ENCODE measurements at regions not wholly inside any gene's neighbourhood (a gene's known extent, or its start where the extent isn't known, plus 50 kb on each side); places are given as distances from the start of the nearest gene placed in this dataset.

DNA sequence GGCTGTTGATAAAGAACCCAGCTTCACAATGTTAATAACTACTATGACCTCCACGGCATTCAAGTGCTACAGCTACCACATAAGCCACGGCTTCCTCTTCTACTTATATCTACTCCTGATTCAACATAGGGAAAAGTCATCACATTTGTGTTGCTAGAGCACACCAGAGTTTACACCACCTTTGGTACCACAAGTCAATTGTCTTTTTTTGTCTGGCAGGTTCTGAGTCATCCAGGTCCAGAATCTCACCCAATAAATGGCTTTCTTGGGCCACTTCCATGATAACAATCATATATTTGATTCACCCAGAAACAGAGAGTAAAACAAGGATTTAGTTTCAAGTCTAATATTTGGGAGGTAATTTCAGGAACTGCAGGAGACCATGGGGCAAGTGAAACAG lies 480.2 kb downstream of the TMX3 start:
- DNase-seq: no peak
- ATAC-seq (ENCODE audit: low read depth): no peak
- Mint-ChIP-seq H3K4me3 (no peak overlapping the region), H3K27ac (no peak overlapping the region), H3K4me1 (no peaks in the 10 kb centered on the region), H3K27me3 (no peaks in the 10 kb centered on the region), H3K9me3 (peaks cover 2% of the 10 kb centered on the region), H3K36me3 (ENCODE audit: low read depth) (no peaks in the 10 kb centered on the region)
- POLR2A ChIA-PET: no interaction called here
- TF ChIP-seq, protein P1, sequence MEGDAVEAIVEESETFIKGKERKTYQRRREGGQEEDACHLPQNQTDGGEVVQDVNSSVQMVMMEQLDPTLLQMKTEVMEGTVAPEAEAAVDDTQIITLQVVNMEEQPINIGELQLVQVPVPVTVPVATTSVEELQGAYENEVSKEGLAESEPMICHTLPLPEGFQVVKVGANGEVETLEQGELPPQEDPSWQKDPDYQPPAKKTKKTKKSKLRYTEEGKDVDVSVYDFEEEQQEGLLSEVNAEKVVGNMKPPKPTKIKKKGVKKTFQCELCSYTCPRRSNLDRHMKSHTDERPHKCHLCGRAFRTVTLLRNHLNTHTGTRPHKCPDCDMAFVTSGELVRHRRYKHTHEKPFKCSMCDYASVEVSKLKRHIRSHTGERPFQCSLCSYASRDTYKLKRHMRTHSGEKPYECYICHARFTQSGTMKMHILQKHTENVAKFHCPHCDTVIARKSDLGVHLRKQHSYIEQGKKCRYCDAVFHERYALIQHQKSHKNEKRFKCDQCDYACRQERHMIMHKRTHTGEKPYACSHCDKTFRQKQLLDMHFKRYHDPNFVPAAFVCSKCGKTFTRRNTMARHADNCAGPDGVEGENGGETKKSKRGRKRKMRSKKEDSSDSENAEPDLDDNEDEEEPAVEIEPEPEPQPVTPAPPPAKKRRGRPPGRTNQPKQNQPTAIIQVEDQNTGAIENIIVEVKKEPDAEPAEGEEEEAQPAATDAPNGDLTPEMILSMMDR (IDR thresholded peaks at IDR 0.05): no peak
- CTCF ChIA-PET: no interaction called here
- intact Hi-C loops (cut with micrococcal nuclease): no loop called here

DNA sequence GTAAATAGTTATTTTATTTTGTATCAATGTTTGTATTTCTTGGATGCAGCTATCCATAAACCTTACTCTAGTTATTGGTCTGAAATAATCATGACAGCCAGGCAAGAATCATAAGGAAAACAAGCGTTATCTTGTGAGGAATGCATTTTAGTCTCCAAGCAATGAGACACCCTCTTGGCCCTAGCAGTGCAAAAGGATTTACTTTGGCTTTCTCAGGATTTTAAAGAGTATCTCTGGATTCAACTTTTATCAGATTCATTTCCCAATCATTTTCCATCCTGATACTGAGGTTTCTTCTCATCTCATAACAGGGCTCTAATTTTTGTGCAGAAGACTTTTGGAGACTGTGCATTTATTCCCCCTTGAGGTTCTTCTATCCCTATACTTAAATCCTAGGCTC lies 480.8 kb downstream of the TMX3 start:
- Mint-ChIP-seq H3K4me1 (no peaks in the 10 kb centered on the region), H3K36me3 (ENCODE audit: low read depth) (no peaks in the 10 kb centered on the region), H3K27ac (no peak overlapping the region), H3K9me3 (peaks cover 4% of the 10 kb centered on the region), H3K27me3 (no peaks in the 10 kb centered on the region), H3K4me3 (no peak overlapping the region)
- CTCF ChIA-PET: no interaction called here
- TF ChIP-seq, protein P1 (IDR thresholded peaks at IDR 0.05): no peak
- ATAC-seq (ENCODE audit: low read depth) (no peak), DNase-seq (no peak)
- intact Hi-C loops (cut with micrococcal nuclease): no loop called here
- POLR2A ChIA-PET: no interaction called here

DNA sequence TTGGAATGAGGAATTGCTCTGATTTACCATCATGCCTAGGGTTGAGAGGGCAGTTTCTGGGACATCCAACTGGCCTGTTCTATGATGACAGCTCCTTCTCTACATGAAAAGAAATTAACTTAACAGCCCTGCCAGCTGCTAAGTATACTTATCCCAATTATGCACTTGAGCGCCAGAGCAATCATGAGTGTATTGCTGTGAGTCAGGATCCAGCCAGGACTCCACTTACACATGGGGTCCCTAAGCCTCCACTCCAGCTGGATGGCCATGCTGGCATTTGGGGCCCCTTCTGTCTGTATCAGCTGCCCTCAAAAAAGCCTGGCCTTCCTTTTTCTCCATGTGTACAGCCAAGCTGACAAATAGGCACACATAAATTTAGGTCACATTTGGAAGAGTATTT lies 481.9 kb downstream of the TMX3 start:
- no peaks in the 10 kb centered on the region for H3K4me1 Mint-ChIP-seq
- no peak overlapping the region for H3K27ac Mint-ChIP-seq
- TF ChIP-seq, protein P1 (IDR thresholded peaks at IDR 0.05): no peak
- DNase-seq (no peak), ATAC-seq (ENCODE audit: low read depth) (no peak)
- ChIA-PET CTCF (no interaction called here), POLR2A (no interaction called here)
- no peak overlapping the region for H3K4me3 Mint-ChIP-seq
- H3K27me3 Mint-ChIP-seq: no peaks in the 10 kb centered on the region
- intact Hi-C loops (cut with micrococcal nuclease): no loop called here
- no peaks in the 10 kb centered on the region for H3K36me3 Mint-ChIP-seq (ENCODE audit: low read depth)
- peaks cover 4% of the 10 kb centered on the region for H3K9me3 Mint-ChIP-seq

DNA sequence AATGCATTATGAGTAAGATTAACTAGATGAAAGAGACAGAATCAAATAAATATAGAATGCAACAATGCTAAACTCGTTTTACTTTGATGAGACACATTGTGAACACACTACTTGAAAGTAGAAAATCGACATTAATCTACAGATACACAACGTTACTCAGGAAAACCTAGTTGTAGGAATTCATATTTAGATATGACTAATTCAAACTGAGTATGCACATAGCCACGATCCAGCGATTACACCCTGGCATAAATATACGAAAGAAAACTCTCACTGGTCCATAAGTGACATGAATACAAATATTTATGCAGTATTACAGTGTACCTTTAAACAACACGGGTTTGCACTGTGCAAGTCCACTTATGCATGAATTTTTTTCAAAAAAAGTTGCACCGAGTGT lies 485.6 kb downstream of the TMX3 start:
- intact Hi-C loops (cut with micrococcal nuclease): no loop called here
- TF ChIP-seq, protein P1 (IDR thresholded peaks at IDR 0.05): no peak
- ChIA-PET POLR2A (no interaction called here), CTCF (no interaction called here)
- H3K9me3 Mint-ChIP-seq: peaks cover 2% of the 10 kb centered on the region
- no peaks in the 10 kb centered on the region for H3K36me3 Mint-ChIP-seq (ENCODE audit: low read depth)
- no peak overlapping the region for H3K27ac Mint-ChIP-seq
- DNase-seq (no peak), ATAC-seq (ENCODE audit: low read depth) (no peak)
- no peaks in the 10 kb centered on the region for H3K4me1 Mint-ChIP-seq
- H3K27me3 Mint-ChIP-seq: no peaks in the 10 kb centered on the region
- H3K4me3 Mint-ChIP-seq: no peak overlapping the region

DNA sequence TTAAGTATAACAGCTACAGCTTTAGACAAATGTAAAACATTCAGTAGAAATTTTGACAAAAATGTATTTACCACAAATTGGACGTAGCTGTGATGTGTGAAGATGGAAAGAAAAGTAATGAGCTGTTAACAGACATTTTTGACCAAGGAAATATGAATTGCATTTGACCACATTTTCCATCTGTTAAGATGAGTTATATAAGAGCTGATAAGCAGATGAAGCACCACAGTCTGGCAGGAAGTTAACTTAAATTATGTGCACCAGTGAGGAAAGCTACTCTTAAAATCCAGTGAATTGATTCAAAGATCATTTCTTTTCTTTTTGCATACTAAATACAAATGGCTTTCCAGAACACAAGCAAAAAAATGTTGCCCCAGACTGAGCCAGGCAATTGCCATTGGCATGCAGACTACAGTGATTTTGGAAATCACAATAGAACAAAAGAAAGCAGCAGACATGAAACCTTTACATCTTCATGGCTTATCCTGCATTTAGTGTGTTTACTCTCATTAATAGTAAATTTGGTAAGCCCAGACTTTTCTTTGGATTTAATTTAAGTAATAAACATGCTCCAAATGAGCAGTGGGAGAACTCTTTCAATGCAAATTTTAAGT lies 493.7 kb downstream of the TMX3 start:
- Mint-ChIP-seq H3K27ac (no peak overlapping the region), H3K27me3 (no peaks in the 10 kb centered on the region), H3K4me3 (no peak overlapping the region), H3K9me3 (no peaks in the 10 kb centered on the region), H3K4me1 (no peaks in the 10 kb centered on the region), H3K36me3 (ENCODE audit: low read depth) (no peaks in the 10 kb centered on the region)
- intact Hi-C loops (cut with micrococcal nuclease): no loop called here
- POLR2A ChIA-PET: no interaction called here
- TF ChIP-seq, protein P1 (IDR thresholded peaks at IDR 0.05): no peak
- DNase-seq (no peak), ATAC-seq (ENCODE audit: low read depth) (no peak)
- CTCF ChIA-PET: no interaction called here
